GM12873 (cell line): ENCODE measurements at regions not wholly inside any gene's neighbourhood (a gene's known extent, or its start where the extent isn't known, plus 50 kb on each side); places are given as distances from the start of the nearest gene placed in this dataset.

Source experiments
- CTCF ChIP-seq: IDR thresholded peaks from 2 replicates; pipeline ENCODE4 v1.5.1; 2012; ENCODE audit warnings: low read depth, mild to moderate bottlenecking, moderate library complexity, low read length, control low read depth; ENCODE audit not compliant: insufficient read depth; ENCODE audit errors: missing control alignments

- TF ChIP-seq CTCF = no peak
Measured at GRCh38 chr5:116834796-116835515, 260.3 kb upstream of the SEMA6A start.

- TF ChIP-seq CTCF = no peak
Measured at GRCh38 chr5:116830079-116830478, 255.5 kb upstream of the SEMA6A start.

- no peak for TF ChIP-seq CTCF
Measured at GRCh38 chr5:116827078-116827477, 252.5 kb upstream of the SEMA6A start.

GRCh38 chr5:116825486-116825885, 250.9 kb upstream of the SEMA6A start:
- no peak for TF ChIP-seq CTCF

- no peak for TF ChIP-seq CTCF
Measured at GRCh38 chr5:116824751-116825438, 250.3 kb upstream of the SEMA6A start.

GRCh38 chr5:116814626-116815385, 240.2 kb upstream of the SEMA6A start:
- TF ChIP-seq CTCF = no peak

- TF ChIP-seq CTCF = no peak
Measured at GRCh38 chr5:116813906-116814305, 239.3 kb upstream of the SEMA6A start.
